Heart left ventricle (tissue), 16 donors: ENCODE measurements at regions not wholly inside any gene's neighbourhood (a gene's known extent, or its start where the extent isn't known, plus 50 kb on each side); places are given as distances from the start of the nearest gene placed in this dataset.

ENCODE experiments used
- ATAC-seq, 4 donors: fragments of 200-7000 bp; cut with Tn5 transposase; one replicate each; pipeline ENCODE4 v1.9.1; 2020 to 2022; ENCODE audit warnings: moderate library complexity in 4 of 4, mild to moderate bottlenecking in 3 of 4, moderate number of reproducible peaks in 1 of 4
- DNase-seq, 5 donors: peaks; one replicate each; pipeline ENCODE4 v3.0.0-alpha.2; 2020
- H3K27ac ChIP-seq, 12 donors: fragments of 200-600 bp; sonication (generic) in 4 of 12; one replicate each; pipeline versions ENCODE4 v1.5.0 to v1.8.0; 2016 to 2022; ENCODE audit warnings: mild to moderate bottlenecking in 2 of 12
- H3K27me3 ChIP-seq, 9 donors: fragments of 200-600 bp; sonication (generic) in 2 of 9; one replicate each; pipeline versions ENCODE4 v1.5.1 to v1.8.0; 2016 to 2022; ENCODE audit warnings: mild to moderate bottlenecking in 3 of 9
- H3K36me3 ChIP-seq, 9 donors: fragments of 200-600 bp; sonication (generic) in 2 of 9; one replicate each; pipeline versions ENCODE4 v1.5.0 to v1.8.0; 2018 to 2022; ENCODE audit warnings: mild to moderate bottlenecking in 2 of 9
- H3K4me1 ChIP-seq, 12 donors: fragments of 200-600 bp; sonication (generic) in 4 of 12; one replicate each; pipeline versions ENCODE4 v1.5.0 to v1.8.0; 2016 to 2022; ENCODE audit warnings: mild to moderate bottlenecking in 3 of 12
- H3K4me3 ChIP-seq, 12 donors: fragments of 200-600 bp; sonication (generic) in 4 of 12; one replicate each; pipeline versions ENCODE4 v1.5.0 to v1.8.0; 2017 to 2022; ENCODE audit warnings: mild to moderate bottlenecking in 9 of 12, moderate library complexity in 4 of 12
- H3K9me3 ChIP-seq, 12 donors: fragments of 200-600 bp; sonication (generic) in 4 of 12; one replicate each; pipeline versions ENCODE4 v1.5.0 to v1.8.0; 2016 to 2022; ENCODE audit warnings: mild to moderate bottlenecking in 1 of 12
- POLR2A ChIP-seq, 2 donors: fragments of 450-650 bp; IDR thresholded peaks; one replicate each; pipeline ENCODE4 v1.6.1; 2017; ENCODE audit warnings: antibody characterized with exemption in 2 of 2, mild to moderate bottlenecking in 2 of 2, moderate library complexity in 2 of 2
- WGBS, 4 donors: extraction: QIAGEN DNeasy Blood & Tissue Kit in 2 of 4; methylation state at CpG; one replicate each; pipeline versions ENCODE4 v1.1.5 to v1.1.7; 2013 to 2018; 5-methylcytosine and 5-hydroxymethylcytosine counted together
- intact Hi-C, 10 donors: fragments of 100-400 bp; cut with DNase I; formaldehyde crosslinking; loops; one replicate each; pipeline versions ENCODE4 v1.11.1 to v1.14.2; 2022
- TF ChIP-seq, protein P1 (sequence below), 12 donors: fragments of 200-600 bp; sonication (generic) in 4 of 12; IDR thresholded peaks; one replicate each; pipeline versions ENCODE4 v1.5.0 to v1.8.0; 2018 to 2022; ENCODE audit warnings: antibody characterized with exemption in 12 of 12, mild to moderate bottlenecking in 5 of 12
- donor health status: ischemic (EF 13 %, LVEDD 7.1; RV severe dilation, severe dysfunction).
- donor health status: healthy with polysubstance abuse.
- donor health status: DM: no; HTN: yes; CAD: no.
- donor health status: DM: no; HTN: no; CAD: no.
- donor health status: ischemic (EF 25% LVEDD 6.9; RV normal size, moderate dysfunction).
- donor health status: ischemic (EF 25% LVEDD 5.7; RV mildly dilated, moderate dysfunction).
- donor health status: healthy.
- donor health status: DM: yes; HTN: yes; CAD: no.
- donor health status: ischemic (EF 35%, LVEDD 5.7; RV mildly dilated, moderate dysfunction).
- donor health status: nonischemic (EF 11% LVEDD 7.7; RV severe dilation, severe dysfunction).
- donor health status: DM: yes; HTN: yes; CAD: no.
- donor health status: PGD.
- donor health status: ischemic (EF 29% LVEDD 5.4; RV normal size, mild dysfunction).
- donor health status: nonischemic (EF 23%, LVEDD 6.1; RV moderate dilation, normal function).

DNA sequence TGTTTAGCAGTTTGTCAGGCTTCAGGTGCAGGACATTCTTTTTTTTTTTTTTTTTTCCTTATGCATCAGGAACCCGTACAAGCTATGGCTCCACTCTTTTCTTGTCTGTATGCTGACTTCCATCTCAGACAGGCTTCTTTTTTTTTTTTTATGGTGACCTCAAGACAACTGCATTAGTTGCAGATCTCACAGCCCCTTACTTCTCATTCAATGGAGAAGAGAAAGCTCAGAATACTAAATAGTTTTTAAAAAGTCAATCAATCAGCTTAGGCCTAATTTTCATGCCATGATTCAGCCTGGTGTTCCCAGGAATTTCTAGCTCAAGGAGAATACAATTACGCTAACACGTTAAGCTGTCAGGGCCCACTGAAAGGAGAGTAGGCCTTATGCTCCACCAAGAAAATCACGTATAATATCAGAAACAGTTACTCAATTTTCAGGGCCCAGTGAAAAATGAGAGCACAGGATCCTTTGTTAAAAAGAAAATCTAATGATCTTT, 1596.0 kb upstream of the MIR17HG start:
- intact Hi-C loops, result no loop called here
- Histone ChIP-seq H3K36me3 (no peaks in the 10 kb centered on the region), H3K4me3 (no peak overlapping the region), H3K27me3 (no peaks in the 10 kb centered on the region), H3K9me3 (peaks cover 0 to 16% (median 8%) of the 10 kb centered on the region in 12 donors), H3K27ac (no peak overlapping the region), H3K4me1 (no peaks in the 10 kb centered on the region)
- no peak for ATAC-seq
- no peak for TF ChIP-seq POLR2A (IDR thresholded peaks at IDR 0.05)
- TF ChIP-seq, protein P1, sequence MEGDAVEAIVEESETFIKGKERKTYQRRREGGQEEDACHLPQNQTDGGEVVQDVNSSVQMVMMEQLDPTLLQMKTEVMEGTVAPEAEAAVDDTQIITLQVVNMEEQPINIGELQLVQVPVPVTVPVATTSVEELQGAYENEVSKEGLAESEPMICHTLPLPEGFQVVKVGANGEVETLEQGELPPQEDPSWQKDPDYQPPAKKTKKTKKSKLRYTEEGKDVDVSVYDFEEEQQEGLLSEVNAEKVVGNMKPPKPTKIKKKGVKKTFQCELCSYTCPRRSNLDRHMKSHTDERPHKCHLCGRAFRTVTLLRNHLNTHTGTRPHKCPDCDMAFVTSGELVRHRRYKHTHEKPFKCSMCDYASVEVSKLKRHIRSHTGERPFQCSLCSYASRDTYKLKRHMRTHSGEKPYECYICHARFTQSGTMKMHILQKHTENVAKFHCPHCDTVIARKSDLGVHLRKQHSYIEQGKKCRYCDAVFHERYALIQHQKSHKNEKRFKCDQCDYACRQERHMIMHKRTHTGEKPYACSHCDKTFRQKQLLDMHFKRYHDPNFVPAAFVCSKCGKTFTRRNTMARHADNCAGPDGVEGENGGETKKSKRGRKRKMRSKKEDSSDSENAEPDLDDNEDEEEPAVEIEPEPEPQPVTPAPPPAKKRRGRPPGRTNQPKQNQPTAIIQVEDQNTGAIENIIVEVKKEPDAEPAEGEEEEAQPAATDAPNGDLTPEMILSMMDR (IDR thresholded peaks at IDR 0.05), result no peak
- WGBS, 4 donors, result 84 to 88% (median 86%) methylated on average over 4 of the region's 4 CpGs
- DNase-seq, result no peak

DNA sequence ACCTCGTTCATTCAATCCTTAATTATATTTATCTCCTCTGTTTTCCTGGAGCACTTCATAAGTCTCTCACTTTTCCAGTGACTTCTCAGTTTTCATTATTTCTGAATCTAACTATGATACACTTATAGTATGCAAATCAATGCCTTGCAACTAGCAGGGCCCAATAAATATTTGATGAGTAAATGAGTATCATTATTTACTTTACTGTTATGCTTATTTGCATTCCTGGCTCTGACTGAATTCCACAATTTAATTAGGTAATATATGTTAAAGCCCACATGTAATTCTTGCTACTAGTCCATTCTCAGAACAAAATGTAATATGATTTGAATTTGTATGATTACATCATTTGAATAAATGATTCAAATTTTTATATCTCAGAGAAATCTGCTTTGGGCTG, 1595.1 kb upstream of the MIR17HG start:
- Histone ChIP-seq H3K4me1 (no peaks in the 10 kb centered on the region), H3K27ac (no peak overlapping the region), H3K9me3 (peaks cover 0 to 19% (median 9%) of the 10 kb centered on the region in 12 donors), H3K27me3 (no peaks in the 10 kb centered on the region), H3K36me3 (no peaks in the 10 kb centered on the region), H3K4me3 (no peak overlapping the region)
- intact Hi-C loops, result no loop called here
- DNase-seq (no peak), ATAC-seq (no peak)
- WGBS, 4 donors, result 65 to 75% (median 68%) methylated on average over 1 of the region's 1 CpG
- TF ChIP-seq POLR2A (IDR thresholded peaks at IDR 0.05), result no peak
- TF ChIP-seq, protein P1 (IDR thresholded peaks at IDR 0.05), result no peak

DNA sequence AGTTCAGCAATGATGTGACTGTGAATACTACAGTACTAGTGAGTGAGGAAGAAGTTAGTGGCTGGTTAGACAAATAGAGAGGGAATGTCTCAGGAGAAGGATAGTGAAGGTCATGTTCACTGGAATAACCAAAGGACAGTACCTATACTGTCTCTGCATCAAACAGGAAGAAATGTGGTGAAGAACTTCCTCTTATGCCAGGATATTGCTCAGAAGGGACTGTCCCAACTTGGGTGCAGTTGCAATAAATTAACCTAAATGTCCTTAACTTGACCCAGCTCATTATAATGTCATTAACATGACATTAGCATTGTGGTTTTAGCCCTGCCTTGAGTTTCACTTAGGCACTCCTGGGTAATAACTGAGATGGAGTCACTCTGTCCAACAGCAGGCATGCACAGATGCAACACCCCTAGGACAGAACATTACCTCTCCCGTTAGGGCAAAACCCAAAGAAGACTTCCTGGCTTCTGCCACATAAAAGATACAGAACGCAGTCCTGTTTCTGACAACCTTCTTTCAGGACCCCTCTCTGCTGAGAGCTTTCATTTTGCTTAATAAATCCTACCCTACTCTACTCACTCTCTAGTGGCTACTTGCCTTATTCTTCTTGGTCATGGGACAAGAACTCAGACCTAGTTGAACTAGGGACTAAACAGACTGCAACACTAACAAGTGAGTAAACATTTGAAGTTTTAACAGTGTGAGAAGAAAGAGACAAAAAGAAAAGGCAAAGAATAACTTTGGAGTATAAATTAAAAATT, 1591.6 kb upstream of the MIR17HG start:
- Histone ChIP-seq H3K27ac (no peak overlapping the region), H3K9me3 (peaks cover 0 to 19% (median 9%) of the 10 kb centered on the region in 12 donors), H3K4me3 (no peak overlapping the region), H3K27me3 (no peaks in the 10 kb centered on the region), H3K4me1 (no peaks in the 10 kb centered on the region), H3K36me3 (no peaks in the 10 kb centered on the region)
- no peak for DNase-seq
- TF ChIP-seq, protein P1 (IDR thresholded peaks at IDR 0.05), result no peak
- no peak for TF ChIP-seq POLR2A (IDR thresholded peaks at IDR 0.05)
- ATAC-seq, result no peak
- intact Hi-C loops, result no loop called here
- WGBS, 4 donors, result 84 to 92% (median 89%) methylated on average over 2 of the region's 2 CpGs

DNA sequence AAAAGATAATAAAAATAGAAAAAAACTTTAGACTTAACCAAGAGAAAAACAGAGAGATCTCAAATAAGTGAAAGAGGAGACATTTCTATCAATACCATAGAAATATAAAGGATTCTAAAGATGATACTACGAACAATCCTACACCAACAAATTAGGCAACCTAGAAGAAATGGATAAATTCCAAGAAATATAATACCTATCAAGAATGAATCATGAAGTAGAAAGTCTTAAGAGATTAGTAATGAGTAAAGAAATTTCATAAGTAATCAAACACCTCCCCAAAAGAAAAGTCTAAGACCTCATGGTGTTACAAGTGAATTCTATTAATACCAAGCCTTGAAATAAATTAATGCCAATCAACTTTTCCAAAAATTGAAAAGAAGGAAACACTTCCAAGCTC, 1584.5 kb upstream of the MIR17HG start:
- H3K4me1 ChIP-seq, result no peaks in the 10 kb centered on the region
- H3K9me3 ChIP-seq, result no peaks in the 10 kb centered on the region
- no peak for TF ChIP-seq POLR2A (IDR thresholded peaks at IDR 0.05)
- TF ChIP-seq, protein P1 (IDR thresholded peaks at IDR 0.05), result no peak
- no peaks in the 10 kb centered on the region for H3K27me3 ChIP-seq
- H3K4me3 ChIP-seq, result no peak overlapping the region
- intact Hi-C loops, result no loop called here
- 66 to 77% (median 70%) methylated on average over 1 of the region's 1 CpG for WGBS, 4 donors
- no peaks in the 10 kb centered on the region for H3K36me3 ChIP-seq
- H3K27ac ChIP-seq, result no peak overlapping the region
- DNase-seq, result no peak
- ATAC-seq, result no peak
